Mucosa of gallbladder (tissue), 1 donor: ENCODE measurements at regions not wholly inside any gene's neighbourhood (a gene's known extent, or its start where the extent isn't known, plus 50 kb on each side); places are given as distances from the start of the nearest gene placed in this dataset.
A peak's percentile ranks its signal among the peaks of the same experiment; 100 is the strongest.

Experiments
- DNase-seq: peaks from one replicate; pipeline ENCODE4 v3.0.0-alpha.2; 2020; ENCODE audit warnings: low spot score
- donor health status: DM: no; HTN: no; CAD: no.

DNA sequence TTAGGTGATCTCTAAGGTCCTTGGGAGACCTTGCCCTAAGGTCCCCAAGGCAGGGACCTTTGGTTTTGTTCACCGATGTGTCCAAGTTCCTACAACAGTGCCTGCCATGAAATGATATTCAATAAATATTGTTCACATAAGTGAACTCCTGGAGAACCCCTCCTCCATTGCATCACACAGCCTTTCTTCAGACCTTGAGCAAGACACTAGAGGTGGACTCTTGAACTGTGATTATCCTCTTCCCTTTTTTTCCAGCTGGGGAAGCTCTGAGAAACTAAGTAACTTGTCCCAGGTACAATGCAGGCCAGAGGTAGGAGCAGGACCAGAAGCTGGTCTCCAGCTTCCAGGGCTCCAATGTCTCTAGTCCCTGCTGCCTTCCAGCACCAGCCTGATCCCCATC lies 76.6 kb upstream of the LMO1 start:
- DNase-seq: no peak

DNA sequence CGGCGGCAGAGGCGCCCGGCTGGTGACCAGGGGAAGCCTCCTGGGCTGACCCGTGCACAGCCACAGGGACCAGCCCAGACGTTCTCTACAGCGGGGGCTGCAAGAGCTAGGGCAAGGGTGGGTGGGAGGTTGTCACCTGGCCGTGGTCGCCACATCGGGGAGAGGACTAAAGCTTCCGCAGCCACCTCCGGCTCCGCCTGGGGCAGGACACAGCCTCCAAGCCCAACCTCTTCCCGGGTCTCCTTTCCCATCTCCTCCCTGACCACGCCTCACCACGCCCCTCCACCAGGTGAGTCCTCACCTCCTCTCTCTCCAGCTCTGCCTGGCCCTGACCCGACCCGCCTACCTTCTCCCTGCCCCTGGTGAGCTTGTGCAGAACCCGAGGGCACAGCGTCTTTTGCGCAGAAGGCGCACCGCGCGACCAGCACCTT lies 75.9 kb upstream of the LMO1 start:
- DNase-seq: no peak

DNA sequence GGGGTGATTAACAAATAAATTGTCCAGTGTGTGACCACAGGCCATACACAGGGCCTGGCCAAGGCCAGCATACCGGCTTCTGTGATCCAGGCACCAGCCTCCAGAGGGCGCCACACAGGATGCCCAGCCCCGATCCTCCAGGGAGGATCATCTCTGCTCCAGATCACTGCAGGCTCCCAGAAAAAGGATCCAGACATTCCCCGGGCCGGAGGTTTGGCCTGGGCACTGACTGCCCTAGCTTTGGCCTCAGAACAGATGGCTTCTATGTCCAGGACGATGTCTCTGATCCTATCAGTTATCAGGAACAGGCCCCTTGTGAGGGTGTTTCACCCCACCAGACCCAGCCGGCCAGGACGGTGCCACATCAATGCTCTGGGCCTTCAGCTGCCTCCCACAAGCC lies 74.5 kb upstream of the LMO1 start:
- DNase-seq: peak; percentile 33

DNA sequence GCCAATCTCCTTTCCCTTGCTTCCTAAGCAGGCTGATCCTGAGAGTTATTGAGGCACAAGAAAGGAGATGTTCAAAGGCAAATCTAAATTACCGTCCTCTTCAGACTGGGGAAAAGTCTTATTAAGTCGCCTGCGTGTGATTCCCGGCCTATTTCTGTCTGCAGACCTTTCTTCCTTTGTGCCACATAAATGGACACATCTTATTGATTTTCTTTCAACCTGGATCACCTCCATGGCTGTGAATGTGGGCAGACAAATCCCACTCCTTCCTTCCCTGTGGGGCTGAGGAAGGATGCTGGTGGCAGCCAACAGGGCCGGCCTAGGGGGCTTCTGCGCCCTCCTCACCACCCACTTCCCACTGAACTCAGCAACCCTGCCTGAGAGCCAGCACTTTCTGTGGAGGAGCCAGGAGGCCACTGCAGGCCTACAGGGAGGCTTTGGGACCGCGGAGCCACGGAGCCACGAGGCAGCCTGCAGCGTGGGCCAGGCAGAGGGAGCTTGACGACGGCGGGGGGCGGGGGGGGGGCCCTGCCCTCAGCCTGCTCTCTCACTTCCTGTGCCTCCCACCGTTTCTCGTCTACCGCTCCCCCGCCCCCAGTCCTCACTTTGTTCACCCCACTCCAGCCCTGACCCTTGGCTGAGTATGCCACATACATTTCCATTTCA lies 73.6 kb upstream of the LMO1 start:
- no peak for DNase-seq

DNA sequence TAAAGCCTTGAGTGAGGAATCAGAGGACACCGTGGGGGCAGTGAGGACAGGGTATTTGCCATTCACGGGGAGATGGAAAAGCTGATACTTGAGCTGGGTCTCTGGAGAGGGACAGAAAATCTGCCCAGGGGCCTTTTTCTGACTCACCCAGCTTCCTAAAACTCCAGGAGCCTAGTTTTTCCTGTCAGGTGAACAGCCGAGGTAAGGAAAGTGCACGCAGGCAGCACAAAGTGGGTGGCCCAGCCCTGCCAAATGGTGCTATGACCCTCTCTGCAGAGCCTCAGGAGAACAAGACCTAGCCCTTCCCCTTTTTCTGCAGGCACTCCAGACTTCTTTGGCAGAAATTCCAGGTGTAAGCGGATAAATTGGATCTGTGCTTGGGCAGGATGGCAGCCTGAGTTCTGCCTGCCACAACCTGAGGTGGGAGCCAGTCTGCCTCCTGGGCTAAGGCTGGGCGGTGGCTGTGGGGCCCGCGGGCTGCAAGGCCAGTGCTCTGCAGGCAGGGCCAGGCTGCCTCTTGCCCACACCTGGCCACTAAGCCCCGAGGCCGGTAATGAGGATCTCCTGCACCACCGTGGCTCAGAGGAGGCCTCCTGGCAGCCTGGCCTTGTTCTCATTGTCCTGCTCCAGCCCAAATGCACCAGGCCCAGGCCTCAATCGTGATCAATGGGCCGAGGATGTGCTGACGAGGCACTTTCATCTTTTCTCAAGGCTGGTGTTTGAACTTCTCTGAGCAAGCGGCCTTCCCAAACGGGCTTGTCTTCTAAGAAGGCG lies 72.9 kb upstream of the LMO1 start:
- no peak for DNase-seq

DNA sequence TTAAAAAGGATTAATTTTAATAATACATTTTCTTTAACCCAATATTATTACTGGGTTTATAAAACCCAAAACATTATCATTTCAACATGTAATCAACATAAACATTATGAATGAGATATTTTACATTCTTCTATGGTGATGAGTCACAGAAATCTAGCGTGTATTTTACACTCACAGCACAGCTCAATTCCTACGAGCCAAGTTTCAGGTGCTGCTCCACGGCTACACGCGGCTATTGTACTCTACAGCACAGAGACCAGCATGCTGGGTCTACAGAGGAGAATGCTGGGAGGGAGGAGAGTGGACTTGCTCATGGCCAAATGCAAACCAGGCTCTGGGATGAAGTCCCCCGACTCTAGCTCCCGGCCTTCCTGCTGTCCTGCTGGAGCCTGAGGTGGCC lies 72.0 kb upstream of the LMO1 start:
- DNase-seq: no peak

DNA sequence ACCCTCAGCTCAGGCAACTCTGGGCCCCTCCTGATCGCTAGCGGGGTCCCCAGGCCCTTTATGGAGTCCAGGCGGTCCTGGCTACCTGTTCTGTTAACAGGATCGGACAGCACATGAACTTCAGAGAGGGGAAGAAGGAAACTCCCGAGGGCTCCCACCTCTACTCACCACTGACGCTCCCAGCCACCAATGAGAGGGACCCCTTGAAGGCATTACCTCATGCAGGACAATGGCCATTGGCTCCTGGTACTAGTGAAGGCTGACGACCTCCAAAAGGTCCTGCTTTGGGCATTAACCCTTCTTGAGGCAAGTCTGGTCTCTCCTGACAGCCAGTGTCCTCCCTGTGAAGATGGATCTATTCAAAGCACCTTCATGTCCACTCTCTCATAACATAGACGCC lies 71.5 kb upstream of the LMO1 start:
- DNase-seq: no peak

DNA sequence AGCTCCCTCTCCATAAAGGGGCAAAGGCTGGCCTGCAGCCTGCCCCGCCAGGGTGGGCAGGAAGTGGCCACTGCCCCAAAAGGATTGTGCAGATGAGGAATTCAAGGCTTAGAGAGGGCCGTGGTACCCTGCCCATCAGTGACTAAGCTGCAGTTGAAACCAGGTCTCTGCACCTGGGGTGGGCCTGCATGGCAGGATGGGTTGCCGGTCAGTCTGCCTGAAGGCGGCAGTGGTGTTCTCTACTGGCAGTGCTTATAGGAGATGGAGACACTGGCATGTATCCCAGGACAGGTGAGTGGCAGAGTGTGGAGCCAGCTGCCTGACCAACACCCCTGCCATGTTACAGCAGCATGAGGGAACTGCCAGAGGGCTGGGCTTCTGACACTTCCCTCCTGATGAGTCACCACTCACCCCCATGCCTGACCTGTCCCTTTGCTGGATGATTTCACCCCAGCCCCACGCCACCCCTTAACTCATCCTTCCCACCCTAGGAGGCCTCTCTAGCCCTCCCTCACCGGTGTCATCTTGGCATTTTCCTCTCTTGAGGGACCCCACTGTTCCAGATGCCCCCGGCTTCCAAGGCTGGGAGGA lies 70.2 kb upstream of the LMO1 start:
- DNase-seq: no peak

DNA sequence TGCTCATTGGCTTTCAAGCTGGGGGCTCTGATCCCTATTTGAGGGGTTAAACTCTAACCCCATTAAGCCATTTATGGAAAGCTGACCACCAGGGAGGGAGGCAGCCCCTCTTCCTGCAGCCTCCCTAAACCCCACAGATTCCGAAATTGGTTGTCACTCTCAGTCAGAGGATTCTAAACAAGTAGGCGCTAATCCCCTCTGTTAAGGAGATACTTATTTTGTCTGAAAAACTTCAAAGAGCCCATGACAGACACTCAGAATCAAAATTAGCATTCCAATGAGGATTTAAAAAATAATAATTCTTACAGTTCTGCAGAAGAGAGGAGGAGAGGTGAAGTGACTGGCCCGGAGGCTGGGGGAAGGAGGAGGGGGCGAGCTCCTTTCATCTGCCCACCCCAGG lies 69.7 kb upstream of the LMO1 start:
- no peak for DNase-seq

DNA sequence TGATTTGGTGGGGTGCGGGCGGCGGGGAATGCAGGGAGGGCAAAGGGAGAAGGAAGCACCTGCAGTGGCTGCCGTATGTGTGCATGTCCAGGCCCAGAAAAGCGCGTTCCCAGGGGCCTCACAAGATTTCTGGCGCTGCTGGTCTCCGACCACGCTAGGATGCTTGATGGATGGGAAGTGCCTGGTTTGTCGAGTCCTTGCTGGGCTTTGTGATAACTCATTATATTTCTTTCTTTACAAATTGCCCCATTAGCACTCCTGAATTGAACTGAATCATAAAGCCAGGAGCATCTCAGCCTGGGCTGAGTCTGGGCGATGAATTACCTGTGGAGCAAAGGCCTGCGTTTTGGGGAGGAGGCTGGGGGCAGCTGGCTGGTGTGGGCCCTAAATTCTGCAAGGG lies 69.2 kb upstream of the LMO1 start:
- no peak for DNase-seq

DNA sequence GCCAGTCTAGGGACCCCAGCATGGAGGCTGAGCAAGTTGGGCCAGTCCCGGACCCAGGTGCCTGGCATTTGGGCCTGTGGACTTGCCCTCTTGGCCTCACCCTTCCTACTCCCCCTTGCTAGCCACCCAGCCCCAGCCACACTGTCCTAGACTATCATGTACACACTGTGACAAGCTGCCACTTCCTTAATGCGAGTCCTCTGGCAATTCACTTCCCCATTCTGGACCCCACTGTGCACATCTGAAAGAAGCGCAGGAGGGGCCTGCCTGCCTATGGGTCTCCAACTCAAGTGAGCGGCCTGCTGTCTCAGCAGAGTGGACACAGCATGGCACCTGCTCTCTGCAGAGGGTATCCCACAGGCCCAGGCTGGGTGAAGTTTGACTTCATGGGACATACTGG lies 68.5 kb upstream of the LMO1 start:
- DNase-seq: no peak

DNA sequence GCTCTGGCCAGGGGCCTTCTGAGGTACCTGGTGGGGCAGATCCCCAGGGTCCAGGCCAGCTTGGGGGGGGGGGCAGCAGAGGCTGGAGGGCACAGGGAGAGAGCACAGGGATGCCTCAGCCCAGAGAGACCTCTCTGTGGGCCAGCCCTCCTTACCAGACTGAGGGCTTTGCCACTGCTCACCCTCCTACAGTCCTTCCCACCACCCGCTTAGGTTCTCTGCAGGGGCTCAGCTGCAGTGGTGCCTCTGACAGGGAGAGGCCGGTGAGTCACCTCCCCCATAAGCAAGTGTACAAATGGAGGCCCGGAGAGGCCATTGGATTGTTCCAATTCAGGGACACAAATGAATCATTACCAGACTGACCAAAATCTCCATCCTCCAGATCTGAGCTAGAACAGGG lies 68.1 kb upstream of the LMO1 start:
- no peak for DNase-seq

DNA sequence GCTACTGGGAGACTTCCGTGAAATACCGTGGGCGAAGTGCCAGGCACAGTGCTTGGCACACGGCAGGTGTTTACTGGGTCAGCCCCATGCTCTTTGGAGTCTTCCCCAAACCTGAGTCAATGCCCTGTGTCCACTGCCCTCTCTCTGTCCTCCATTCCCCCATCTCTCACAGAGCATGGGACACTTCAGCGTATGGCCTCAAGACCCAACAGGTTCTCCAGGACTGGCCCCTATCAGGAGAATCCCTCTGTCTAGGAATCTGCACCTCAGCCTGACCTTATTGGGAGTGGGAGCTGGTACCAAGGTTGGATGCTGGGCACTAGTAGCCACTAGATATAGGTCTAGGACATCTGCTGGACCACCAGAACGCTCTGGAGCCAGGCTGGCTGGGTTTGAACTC lies 67.2 kb upstream of the LMO1 start:
- no peak for DNase-seq

DNA sequence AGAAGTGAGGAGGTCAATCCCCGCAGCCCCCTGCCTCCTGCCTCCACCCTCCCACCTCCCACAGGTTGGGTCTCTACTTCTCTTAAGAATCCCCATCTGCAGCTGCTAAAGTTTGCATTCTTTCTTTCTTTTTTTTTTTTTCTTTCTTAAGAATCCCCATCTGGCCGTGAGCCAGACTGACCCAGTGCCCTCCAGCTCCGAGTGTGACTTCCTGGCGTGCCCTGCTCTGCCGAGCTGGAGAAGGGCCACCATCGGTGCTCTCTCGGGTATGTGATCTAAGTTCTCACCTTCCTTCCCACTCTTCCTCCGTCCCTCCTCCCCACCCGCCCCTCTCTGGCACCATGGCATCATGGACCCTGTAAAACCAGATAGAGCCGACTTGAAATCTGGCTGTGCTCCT lies 66.7 kb upstream of the LMO1 start:
- DNase-seq: no peak

DNA sequence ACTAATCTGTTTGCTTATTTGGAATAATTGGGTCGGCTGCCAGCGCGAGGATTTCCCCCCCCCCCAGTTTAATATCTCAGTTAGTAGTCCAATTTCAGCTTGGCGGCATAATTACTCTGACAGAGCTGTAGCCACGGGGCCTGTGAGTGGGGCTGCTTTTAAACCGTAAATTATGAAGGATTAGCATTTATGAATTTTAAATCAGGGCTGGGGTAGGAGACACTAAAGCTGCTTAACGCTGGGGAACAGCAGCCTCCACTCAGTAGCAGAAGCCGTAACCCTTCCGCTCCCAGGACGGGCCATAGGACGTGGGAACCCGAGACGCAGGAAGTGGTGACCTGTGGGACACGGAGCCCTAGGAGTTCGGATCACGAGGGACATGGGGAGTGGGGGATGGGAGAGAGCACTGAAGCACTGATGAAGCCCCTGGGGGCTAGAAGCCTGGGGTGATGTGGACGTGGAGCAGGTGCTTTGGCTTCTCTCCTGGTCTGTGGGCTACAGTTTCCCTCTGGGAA lies 66.2 kb upstream of the LMO1 start:
- no peak for DNase-seq

DNA sequence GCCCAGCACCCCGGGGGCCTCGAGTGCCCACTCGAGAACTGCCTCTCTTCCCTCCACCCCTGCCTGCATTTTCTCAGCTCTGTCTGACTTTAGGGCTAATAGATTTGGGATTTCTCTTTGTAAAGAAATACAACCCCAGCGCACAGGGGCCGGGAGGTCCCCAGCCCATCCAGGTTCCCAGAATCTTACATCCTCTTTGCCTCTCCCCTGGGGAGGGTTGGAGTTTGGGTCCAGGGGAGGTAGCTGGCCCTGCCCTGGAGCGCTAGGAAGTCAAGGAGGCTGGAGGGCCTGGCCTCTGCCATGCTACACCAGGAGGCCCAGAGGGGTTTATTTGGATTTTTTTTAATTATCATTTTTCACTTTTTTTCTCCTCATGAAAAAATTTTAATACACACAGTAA lies 65.7 kb upstream of the LMO1 start:
- no peak for DNase-seq

DNA sequence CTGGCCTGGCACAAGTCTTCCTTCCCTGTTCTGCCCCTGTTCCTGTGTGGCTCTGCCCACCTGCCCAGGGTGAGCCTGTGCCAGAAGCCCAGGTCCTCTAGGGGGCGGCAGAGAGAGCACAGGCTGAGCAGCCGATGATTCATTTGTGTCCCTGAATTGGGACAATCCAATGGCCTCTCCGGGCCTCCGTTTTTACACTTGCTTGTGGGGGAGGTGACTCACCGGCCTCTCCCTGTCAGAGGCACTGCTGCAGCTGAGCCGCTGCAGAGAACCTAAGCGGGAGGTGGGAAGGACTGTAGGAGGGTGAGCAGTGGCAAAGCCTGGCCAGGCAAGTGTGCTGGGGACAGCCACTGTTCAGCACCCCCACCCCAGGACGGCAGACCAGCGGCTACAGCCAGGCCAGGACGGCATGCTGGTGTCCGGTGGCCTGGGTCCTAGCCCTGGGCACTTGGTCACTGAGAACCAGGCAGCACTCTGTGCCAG lies 65.2 kb upstream of the LMO1 start:
- peak; percentile 78 for DNase-seq

DNA sequence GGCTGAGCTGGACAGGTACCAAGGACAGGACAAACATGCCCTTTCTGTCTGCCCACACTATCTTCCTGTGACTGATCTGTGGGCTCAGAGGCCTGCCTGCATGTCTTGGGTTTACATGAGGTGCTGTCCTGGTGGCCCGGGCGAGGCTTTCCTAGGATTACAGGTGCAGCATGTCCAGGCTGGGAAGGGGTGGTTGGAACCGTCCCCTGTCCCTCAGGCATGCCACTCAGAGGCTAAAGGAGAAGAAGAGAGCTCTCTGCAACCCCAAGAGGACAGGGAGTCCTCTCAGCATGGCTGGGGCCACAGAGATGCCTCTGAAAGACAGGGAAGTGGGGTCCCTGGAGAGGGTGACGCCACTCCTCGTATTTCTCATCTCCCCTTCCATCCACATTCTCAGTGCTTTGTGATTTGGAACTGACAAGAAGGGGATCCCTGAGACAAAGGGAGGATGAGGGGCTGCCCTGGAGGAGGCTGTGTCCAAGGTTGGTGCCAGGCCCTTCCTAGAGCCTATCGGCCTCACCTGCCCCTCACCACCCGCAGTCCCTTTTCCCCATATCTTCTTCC lies 64.6 kb upstream of the LMO1 start:
- DNase-seq: no peak

DNA sequence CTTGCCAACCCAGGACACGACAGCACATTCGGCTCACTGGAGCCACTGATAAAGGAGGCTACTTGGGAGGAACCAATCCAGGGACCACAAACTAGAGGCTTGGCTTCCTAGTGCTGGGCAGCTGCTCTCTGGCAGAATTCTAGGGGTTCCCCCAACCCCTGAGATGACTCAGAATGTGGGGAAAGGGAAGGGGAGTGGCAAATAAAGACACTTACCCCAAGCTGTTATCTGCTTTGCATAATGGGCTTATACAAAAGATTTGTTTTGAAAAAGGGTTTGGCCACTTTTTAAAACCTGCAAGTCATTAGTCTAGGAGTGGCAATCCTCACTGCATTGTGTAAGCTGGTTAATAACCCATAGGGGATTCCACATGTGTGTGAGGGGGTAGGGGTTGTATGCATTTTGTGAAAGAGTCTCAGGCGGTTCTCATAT lies 64.1 kb upstream of the LMO1 start:
- DNase-seq: no peak

DNA sequence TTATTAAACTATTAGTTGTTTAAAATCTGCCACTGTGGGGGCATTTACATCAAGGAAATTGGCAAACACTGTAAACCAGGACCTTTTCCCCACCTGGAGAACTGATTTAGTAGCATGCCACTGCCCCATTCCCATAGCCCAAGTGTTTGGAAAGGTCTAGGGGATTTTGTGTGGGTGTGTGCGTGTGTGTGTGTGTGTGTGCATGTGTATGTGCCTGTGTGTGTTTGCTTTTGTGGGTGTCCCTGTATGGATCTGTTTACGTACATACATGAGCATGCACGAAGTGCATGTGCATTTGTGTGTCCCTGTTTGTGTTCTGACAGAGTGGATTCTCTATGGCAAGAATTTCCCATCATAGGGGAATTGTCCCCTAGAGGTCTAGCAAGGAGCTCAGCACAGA lies 62.7 kb upstream of the LMO1 start:
- no peak for DNase-seq

DNA sequence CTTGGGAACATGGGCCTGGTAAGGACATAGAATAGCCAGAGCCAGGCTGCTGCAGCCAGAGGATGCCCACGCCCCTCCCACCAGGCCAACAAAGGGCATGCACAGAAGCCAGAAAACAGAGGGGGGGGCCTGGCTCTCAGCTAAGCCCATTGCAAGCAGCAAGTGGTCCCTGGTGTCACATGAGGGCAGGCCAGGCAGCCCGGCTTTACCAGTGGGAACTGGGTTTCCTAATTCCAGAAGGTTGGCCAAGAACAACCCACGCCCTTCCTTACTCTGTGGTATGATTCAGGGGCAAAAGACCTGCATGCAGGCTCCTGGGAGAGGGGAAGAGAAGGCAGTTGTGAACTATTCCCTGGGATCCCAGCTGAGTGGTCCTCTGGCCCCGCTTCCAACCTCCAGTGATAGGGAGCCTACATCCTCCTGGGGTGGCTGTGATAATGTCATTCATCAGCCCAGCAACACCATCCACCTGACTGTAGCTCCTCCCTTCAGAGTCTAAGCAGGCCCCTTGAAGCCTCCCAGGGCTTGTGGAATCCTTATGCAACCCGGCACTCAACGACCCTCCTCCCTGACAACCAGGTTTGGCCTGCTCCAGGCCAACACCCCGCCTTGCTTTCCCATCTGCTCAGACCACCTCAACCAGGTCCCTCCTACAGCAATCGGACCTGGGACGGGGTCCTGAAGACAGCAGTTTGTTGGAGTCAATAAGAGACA lies 62.1 kb upstream of the LMO1 start:
- no peak for DNase-seq
